Astrocyte of the cerebellum (primary cell): ENCODE measurements at regions not wholly inside any gene's neighbourhood (a gene's known extent, or its start where the extent isn't known, plus 50 kb on each side); places are given as distances from the start of the nearest gene placed in this dataset.
"Not testable (repeated sequence)": the region's sequence is repeated elsewhere in the genome, so short reads cannot be mapped to it uniquely, and the experiment has no call there.

ENCODE experiments used
- DNase-seq: peaks from one replicate; pipeline ENCODE4 v3.0.0-alpha.2; 2011; ENCODE audit warnings: low read depth
- H3K4me3 ChIP-seq: 2 replicates; pipeline ENCODE4 v1.5.1; 2011; ENCODE audit warnings: mild to moderate bottlenecking, low read depth, low read length, moderate library complexity
- CTCF ChIP-seq: IDR thresholded peaks from 2 replicates; pipeline ENCODE4 v1.5.1; 2012; ENCODE audit warnings: low read length, low read depth, moderate library complexity, mild to moderate bottlenecking; ENCODE audit errors: missing control alignments
- in situ Hi-C: cut with HindIII; loops from 2 replicates; pipeline ENCODE4 v1.10.0; 2017; ENCODE audit warnings: low sequenced_read_pairs

GRCh38 chr5:6289239-6289638, 89.1 kb downstream of the MED10 start:
- no peak for DNase-seq
- in situ Hi-C loops, result no loop called here
- TF ChIP-seq CTCF, result no peak
- H3K4me3 ChIP-seq, result no peak overlapping the region

- H3K4me3 ChIP-seq, result no peak overlapping the region
- DNase-seq, result no peak
- in situ Hi-C loops, result no loop called here
- no peak for TF ChIP-seq CTCF
Observed at GRCh38 chr5:6287176-6287575, 91.2 kb downstream of the MED10 start.

GRCh38 chr5:6286404-6286803, 91.9 kb downstream of the MED10 start:
- DNase-seq, result no peak
- no peak overlapping the region for H3K4me3 ChIP-seq
- TF ChIP-seq CTCF, result no peak
- in situ Hi-C loops, result no loop called here

GRCh38 chr5:6284491-6284890, 93.9 kb downstream of the MED10 start:
- in situ Hi-C loops, H3K4me3 ChIP-seq, DNase-seq: not testable (repeated sequence)

GRCh38 chr5:6282352-6282751, 96.0 kb downstream of the MED10 start:
- in situ Hi-C loops, result no loop called here
- DNase-seq, result no peak
- TF ChIP-seq CTCF, result no peak
- H3K4me3 ChIP-seq, result no peak overlapping the region

- TF ChIP-seq CTCF, result no peak
- in situ Hi-C loops, result no loop called here
- no peak for DNase-seq
- H3K4me3 ChIP-seq, result no peak overlapping the region
Observed at GRCh38 chr5:6281818-6282217, 96.5 kb downstream of the MED10 start.

GRCh38 chr5:6280425-6281100, 97.8 kb downstream of the MED10 start:
- DNase-seq, result no peak
- in situ Hi-C loops, result no loop called here

More at GRCh38 chr5:6280425-6281100, 97.8 kb downstream of the MED10 start:
- H3K4me3 ChIP-seq, result no peak overlapping the region
- TF ChIP-seq CTCF, result no peak
